HL-60 (cell line): ENCODE measurements at regions not wholly inside any gene's neighbourhood (a gene's known extent, or its start where the extent isn't known, plus 50 kb on each side); places are given as distances from the start of the nearest gene placed in this dataset.
"Not testable (repeated sequence)": the region's sequence is repeated elsewhere in the genome, so short reads cannot be mapped to it uniquely, and the experiment has no call there.

Experiments
- DNase-seq, 2 experiments: peaks; one replicate each; pipeline ENCODE4 v3.0.0-alpha.2; 2010 to 2020; ENCODE audit warnings: low read depth in 1 of 2, low spot score in 1 of 2
- H3K27ac ChIP-seq: fragments of 250-450 bp; sonication (Bioruptor Pico); replicated peaks from 2 replicates; pipeline ENCODE4 v1.5.1; 2020; ENCODE audit warnings: mild to moderate bottlenecking, moderate library complexity
- H3K27me3 ChIP-seq: fragments of 250-450 bp; sonication (Bioruptor Pico); 2 replicates; pipeline ENCODE4 v1.5.1; 2021; ENCODE audit warnings: mild to moderate bottlenecking, moderate library complexity; ENCODE audit not compliant: insufficient read depth, poor library complexity, severe bottlenecking
- H3K4me3 ChIP-seq: replicated peaks from 2 replicates; pipeline ENCODE4 v1.5.1; 2011; ENCODE audit warnings: mild to moderate bottlenecking, control low read depth, low read length; ENCODE audit not compliant: insufficient read depth
- GABPA ChIP-seq: IDR thresholded peaks from 2 replicates; pipeline ENCODE4 v1.6.1; 2012; ENCODE audit warnings: low read depth
- POLR2AphosphoS5 ChIP-seq: IDR thresholded peaks from 2 replicates; pipeline ENCODE4 v1.6.1; 2012; ENCODE audit warnings: low read depth
- SPI1 ChIP-seq: IDR thresholded peaks from 2 replicates; pipeline ENCODE4 v1.6.1; 2012; ENCODE audit warnings: low read depth, mild to moderate bottlenecking, borderline replicate concordance
- TF ChIP-seq, protein P1 (sequence below): IDR thresholded peaks from one replicate; pipeline ENCODE4 v1.5.1; 2011; ENCODE audit warnings: low read length, control low read depth, inconsistent platforms; ENCODE audit not compliant: insufficient read depth
- TF ChIP-seq, protein P2 (sequence below): IDR thresholded peaks from 2 replicates; pipeline ENCODE4 v1.6.1; 2012; ENCODE audit warnings: low read depth; ENCODE audit not compliant: insufficient replicate concordance

DNA sequence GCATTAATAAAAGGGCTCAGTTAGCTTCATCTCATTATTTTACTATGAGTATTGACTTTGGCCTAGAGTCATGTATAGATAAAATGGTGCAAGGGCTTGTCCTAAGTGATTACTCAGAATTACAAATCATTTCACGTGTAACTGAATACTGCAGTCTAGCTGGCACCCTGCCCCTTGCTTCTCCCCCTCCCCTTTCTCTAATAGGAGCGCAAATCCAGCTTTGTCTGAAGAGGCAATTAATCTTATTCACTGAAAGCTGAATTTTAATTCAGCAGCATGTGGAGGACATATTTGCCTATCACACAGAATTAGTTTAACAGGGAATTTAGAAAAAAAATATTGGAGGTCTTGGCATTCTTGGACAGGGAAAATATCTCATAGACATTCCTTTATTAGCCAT is 412.1 kb upstream of the DPH6 start:
- no peak for TF ChIP-seq GABPA
- TF ChIP-seq, protein P1, sequence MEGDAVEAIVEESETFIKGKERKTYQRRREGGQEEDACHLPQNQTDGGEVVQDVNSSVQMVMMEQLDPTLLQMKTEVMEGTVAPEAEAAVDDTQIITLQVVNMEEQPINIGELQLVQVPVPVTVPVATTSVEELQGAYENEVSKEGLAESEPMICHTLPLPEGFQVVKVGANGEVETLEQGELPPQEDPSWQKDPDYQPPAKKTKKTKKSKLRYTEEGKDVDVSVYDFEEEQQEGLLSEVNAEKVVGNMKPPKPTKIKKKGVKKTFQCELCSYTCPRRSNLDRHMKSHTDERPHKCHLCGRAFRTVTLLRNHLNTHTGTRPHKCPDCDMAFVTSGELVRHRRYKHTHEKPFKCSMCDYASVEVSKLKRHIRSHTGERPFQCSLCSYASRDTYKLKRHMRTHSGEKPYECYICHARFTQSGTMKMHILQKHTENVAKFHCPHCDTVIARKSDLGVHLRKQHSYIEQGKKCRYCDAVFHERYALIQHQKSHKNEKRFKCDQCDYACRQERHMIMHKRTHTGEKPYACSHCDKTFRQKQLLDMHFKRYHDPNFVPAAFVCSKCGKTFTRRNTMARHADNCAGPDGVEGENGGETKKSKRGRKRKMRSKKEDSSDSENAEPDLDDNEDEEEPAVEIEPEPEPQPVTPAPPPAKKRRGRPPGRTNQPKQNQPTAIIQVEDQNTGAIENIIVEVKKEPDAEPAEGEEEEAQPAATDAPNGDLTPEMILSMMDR = no peak
- no peak for TF ChIP-seq POLR2AphosphoS5
- no peak for TF ChIP-seq SPI1
- TF ChIP-seq, protein P2, sequence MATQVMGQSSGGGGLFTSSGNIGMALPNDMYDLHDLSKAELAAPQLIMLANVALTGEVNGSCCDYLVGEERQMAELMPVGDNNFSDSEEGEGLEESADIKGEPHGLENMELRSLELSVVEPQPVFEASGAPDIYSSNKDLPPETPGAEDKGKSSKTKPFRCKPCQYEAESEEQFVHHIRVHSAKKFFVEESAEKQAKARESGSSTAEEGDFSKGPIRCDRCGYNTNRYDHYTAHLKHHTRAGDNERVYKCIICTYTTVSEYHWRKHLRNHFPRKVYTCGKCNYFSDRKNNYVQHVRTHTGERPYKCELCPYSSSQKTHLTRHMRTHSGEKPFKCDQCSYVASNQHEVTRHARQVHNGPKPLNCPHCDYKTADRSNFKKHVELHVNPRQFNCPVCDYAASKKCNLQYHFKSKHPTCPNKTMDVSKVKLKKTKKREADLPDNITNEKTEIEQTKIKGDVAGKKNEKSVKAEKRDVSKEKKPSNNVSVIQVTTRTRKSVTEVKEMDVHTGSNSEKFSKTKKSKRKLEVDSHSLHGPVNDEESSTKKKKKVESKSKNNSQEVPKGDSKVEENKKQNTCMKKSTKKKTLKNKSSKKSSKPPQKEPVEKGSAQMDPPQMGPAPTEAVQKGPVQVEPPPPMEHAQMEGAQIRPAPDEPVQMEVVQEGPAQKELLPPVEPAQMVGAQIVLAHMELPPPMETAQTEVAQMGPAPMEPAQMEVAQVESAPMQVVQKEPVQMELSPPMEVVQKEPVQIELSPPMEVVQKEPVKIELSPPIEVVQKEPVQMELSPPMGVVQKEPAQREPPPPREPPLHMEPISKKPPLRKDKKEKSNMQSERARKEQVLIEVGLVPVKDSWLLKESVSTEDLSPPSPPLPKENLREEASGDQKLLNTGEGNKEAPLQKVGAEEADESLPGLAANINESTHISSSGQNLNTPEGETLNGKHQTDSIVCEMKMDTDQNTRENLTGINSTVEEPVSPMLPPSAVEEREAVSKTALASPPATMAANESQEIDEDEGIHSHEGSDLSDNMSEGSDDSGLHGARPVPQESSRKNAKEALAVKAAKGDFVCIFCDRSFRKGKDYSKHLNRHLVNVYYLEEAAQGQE = no peak
- Histone ChIP-seq H3K4me3 (no peak overlapping the region), H3K27me3 (no peaks in the 10 kb centered on the region), H3K27ac (no peak overlapping the region)
- DNase-seq = no peak

DNA sequence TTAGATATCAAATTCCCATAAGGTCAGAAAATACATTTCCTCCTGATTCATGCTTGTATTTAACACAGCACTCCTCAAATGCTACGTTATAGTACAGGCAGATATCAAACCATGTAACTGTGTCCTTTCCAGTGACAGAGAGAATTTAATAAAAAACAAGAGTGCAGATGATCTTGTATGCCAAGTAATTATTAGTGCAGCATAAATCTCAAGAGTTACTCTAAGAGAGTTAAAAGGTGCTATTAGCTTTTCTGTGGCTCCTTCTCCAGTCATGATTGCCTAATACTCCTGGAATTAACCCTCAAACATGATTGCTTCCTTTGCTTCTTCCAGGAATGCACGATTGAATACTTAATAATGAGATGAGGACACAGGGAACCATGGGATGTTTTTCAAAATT is 413.0 kb upstream of the DPH6 start:
- no peak for TF ChIP-seq POLR2AphosphoS5
- TF ChIP-seq, protein P2 = no peak
- DNase-seq = no peak
- H3K27me3 ChIP-seq = no peaks in the 10 kb centered on the region
- no peak overlapping the region for H3K27ac ChIP-seq
- H3K4me3 ChIP-seq = no peak overlapping the region

DNA sequence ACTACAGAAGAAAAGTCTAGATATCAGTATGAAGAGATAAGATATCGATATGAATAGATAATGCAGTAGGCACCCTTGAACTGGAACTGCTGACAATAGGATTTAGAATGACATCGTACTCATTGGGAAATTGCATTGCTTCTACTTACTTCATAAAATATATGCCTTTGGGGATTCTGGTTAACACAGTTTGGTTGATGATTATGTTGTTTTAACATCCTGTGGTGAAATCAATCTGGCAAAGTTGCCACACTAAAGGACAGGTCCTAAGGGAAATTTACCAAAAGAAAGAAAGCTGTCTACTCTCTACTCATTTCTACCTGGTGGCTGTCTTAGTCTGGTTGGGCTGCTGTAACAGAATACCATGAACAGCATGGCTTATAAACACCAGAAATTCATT is 417.4 kb upstream of the DPH6 start:
- Histone ChIP-seq H3K4me3 (no peak overlapping the region), H3K27ac (no peak overlapping the region), H3K27me3 (no peaks in the 10 kb centered on the region)
- DNase-seq = no peak
- TF ChIP-seq SPI1 (no peak), GABPA (no peak), POLR2AphosphoS5 (no peak)
- TF ChIP-seq, protein P1 = no peak
- TF ChIP-seq, protein P2 = no peak

DNA sequence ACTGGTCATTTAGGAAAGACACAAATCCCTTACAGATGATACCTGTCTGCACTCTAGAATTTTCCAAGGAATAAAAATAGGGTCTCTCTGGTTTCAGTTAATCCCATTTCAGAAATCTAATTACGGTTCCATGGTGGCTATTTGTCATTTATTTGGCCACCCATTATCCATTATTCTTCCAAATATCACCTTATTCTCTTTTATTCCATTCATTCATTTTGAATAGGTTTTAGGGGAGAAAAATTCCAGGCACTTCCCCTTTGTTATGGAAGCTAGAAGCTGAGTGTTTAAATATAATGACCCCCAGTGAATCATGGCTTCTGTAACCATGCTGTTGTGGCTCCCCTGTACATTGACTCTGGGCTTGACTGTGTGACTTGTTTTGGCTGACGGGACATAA is 420.8 kb upstream of the DPH6 start:
- Histone ChIP-seq H3K27ac (no peak overlapping the region), H3K27me3 (no peaks in the 10 kb centered on the region), H3K4me3 (no peak overlapping the region)
- DNase-seq = no peak
- TF ChIP-seq SPI1 (no peak), POLR2AphosphoS5 (no peak), GABPA (no peak)
- TF ChIP-seq, protein P2 = no peak
- TF ChIP-seq, protein P1 = no peak

DNA sequence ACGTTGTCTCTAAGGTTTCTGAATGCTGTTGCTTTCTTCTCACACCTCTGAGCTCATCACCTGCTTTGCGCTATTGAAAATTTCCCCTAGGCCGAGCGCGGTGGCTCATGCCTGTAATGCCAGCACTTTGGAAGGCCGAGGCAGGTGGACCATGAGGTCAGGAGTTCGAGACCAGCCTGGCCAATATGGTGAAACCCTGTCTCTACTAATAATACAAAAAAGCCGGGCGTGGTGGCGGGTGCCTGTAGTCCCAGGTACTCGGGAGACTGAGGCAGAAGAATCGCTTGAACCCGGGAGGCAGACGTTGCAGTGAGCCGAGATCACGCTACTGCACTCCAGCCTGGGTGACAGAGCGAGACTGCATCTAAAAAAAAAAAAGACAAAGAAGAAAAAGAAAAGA is 422.0 kb upstream of the DPH6 start:
- not testable (repeated sequence) for H3K4me3 ChIP-seq, H3K27ac ChIP-seq, DNase-seq, H3K27me3 ChIP-seq
